Mesenteric fat pad (tissue), 1 donor: ENCODE measurements at regions not wholly inside any gene's neighbourhood (a gene's known extent, or its start where the extent isn't known, plus 50 kb on each side); places are given as distances from the start of the nearest gene placed in this dataset.

ENCODE experiments used
- DNase-seq: peaks from one replicate; pipeline ENCODE4 v3.0.0-alpha.2; 2020; ENCODE audit warnings: low spot score
- donor health status: DM: yes; HTN: yes; CAD: no.

GRCh38 chr3:72149645-72150300 lies 364.8 kb upstream of the PROK2 start:
- DNase-seq: no peak

DNA sequence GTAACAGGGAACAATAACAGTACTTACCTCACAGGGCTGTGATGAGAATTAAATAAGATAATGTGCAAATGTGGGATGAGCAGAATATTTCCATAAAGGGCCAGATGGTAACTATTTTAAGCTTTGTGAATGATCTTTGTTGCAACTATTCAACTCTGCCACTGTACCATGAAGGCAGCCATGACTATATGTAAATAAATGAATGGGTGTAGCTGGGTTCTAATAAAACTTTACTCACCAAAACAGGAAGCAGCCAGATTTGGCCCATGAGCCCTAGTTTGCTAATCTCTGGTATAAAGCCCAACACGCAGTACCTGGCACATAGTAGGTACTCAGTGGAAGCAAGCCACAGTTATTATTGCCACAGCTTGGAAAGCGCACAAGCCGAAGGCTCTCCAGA lies 362.7 kb upstream of the PROK2 start:
- DNase-seq: no peak

DNA sequence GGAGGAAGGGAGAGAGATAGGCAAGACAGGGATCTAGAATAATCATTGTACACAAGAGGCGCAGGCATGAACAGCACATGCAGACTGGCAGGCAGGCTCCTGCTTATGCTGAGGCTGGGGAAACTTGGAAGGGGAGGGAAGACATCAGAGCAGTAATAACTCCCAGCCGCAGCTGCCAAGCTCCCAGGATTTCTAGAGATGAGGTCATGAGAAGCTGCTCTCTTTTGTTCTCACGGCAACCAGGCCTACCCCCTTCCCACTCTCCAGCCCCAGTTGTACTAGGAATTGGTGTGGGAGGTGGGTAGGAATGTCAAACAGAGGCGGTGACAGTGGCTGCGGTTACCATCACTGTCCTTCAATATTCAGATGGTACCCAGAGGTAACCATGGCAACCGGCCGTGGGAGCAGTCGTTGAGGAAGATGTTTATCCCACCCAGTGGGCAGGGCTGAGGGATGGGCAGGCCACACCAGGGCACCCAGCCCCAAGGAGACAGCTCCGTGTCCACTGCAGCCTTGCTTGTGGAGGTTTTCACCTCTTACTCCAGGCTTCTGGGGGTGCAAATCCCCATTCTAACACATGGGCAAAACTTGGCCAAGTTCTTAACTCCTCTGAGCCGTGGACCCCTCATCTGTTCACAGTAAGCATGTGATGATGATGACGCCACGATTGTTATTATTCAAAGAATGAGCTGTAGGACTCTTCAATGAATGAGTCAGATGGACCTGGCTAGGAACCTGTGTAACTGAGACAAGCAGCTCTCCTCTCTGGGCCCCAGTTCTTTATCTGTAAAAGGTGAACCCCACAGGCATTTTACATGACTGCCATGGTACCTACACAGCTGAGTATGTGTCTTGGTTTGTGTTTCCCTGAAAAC lies 360.8 kb upstream of the PROK2 start:
- no peak for DNase-seq

DNA sequence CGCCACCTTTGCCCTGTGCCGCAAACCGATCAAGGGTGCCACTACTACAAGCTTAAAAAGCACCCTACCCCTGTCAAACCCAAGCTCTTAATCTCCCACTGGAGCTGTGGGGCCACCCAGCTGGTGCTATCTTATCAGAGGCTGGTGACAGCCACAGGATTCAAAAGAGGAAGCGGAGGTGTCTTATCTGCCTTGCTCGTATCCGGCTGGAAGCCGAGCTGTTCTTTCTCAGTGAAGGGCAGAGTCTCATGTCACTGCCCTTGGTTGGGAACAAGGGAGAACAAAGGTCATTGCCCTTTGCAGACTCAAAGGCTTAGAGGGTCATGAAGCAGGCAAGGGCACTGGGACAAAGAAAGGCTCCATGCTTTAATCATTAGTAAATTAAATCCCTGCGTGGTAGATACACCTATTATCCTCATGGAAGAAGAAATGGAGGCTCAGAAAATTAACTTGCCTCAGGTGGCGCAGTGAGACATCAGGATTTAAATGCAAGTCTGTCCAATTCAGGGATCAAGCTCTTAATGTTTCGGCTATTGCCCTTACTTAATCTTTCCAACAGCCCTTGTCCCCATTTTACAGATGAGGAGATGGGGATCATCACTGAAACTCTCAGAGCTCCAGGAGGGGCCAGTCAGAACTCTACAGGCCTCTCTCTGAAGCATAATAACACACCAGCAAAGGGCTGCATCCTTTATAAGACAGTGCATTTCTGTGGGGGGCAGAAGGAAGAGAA lies 360.0 kb upstream of the PROK2 start:
- DNase-seq: no peak

GRCh38 chr3:72143966-72144717 lies 359.2 kb upstream of the PROK2 start:
- DNase-seq: no peak

GRCh38 chr3:72143322-72143721 lies 358.4 kb upstream of the PROK2 start:
- DNase-seq: no peak

DNA sequence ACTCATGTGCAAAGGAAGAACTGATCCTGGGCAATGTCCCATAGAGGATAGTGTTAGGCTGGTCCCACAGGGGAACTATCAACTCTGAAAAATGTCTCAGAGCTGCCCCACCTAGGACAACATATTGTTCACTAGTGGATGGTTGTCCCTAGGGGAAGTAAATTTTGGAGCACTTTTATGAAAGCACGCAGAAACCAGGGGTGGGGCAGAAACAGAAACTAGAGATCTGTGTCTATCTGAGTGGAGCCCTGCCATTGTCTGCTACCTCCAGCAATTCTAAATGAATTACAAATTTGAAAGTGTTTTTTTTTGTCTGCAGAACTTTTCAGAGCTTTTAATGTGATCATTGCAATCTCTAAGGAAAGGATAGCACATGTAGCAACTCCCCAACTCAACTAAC lies 357.1 kb upstream of the PROK2 start:
- DNase-seq: no peak

- no peak for DNase-seq
Observed at GRCh38 chr3:72141264-72141663, 356.3 kb upstream of the PROK2 start.

- no peak for DNase-seq
Observed at GRCh38 chr3:72139316-72139715, 354.4 kb upstream of the PROK2 start.

DNA sequence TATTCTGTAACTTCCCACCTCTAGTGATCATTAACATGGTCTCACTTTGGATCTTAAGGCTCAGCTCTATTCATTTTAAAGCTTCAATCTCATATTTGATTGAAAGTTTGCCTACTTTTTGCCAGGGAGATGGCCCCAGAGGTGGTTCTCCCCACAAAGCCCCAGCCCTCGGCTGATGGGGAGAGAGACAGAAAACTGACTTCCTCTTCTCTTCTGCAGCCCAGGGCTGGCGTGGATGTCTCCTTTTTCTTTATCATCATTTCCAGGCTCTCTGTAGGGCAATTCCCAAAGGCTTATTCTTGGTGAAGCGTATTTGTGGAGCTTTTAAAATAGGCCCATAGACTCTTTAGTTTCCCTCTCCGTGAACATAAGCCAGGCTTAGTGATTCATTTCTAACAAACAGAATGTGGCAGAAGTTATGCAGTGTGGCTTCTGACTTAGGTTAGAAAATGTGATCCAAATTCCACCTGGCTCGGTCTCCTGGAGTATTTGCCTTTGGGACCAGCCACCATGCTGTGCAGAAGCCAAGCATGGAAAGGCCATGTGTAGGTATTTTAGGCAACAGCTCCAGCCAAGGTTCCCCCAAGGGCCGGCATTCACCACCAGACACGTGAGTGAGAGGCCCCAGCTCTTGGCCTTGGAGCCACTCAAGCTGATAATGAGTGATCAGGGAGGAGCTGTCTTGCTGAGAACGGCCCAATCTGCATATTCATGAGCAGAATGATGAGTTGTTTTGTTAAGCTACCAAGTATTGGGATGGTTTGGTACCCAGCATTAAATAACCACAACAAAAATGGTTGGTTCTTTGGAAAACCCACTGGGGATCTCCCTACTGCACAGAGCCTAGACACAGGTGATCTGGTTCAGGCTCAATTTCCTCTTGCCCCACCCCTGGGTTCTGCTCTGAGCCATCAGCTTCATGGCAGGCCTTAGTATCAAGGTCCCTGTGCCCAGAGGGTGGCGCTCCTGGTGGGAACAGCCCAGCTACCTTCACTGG lies 353.2 kb upstream of the PROK2 start:
- DNase-seq: no peak

DNA sequence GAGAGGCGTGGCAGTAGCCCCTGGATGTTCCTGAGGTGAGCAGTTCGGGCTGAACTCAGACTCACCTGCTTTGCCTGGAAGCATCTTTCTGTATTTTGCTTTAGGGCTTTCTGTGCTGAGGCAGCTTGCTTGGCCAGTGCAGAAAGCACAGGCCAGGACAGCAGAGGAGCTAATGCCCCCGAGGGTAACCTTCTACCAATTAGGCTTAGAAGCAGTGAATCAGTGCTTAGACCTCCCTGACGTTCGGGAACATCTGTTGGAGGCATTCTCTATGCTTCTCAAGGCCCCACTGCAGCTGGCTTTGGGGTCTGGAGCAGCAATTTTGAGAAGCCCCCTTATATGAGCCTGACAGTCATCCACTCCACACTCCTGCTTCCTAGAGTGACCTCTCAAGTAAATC lies 350.7 kb upstream of the PROK2 start:
- DNase-seq: no peak

DNA sequence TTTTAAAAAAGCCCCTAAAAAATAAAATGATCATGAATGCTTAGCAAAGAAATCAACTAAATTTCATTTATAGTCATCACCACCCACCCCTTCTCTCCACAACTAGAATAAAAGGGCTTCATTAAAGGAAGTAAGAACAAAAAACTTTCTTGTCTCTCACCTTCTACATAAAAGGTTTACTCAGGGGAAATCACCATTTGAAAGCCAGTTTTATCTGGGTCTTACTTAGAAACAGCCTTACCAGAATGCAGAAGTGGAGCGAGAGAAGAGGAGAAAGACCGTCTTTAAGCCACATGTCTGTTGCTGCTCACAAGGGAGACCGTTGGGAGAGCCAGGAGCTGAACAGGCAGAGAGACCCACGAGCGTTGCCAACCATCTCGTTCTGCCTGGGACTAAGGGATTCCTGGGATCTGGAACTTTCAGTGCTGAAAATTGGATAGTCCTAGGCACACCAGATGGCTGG lies 350.1 kb upstream of the PROK2 start:
- DNase-seq: no peak

- DNase-seq: no peak
Observed at GRCh38 chr3:72133329-72134011, 348.5 kb upstream of the PROK2 start.

DNA sequence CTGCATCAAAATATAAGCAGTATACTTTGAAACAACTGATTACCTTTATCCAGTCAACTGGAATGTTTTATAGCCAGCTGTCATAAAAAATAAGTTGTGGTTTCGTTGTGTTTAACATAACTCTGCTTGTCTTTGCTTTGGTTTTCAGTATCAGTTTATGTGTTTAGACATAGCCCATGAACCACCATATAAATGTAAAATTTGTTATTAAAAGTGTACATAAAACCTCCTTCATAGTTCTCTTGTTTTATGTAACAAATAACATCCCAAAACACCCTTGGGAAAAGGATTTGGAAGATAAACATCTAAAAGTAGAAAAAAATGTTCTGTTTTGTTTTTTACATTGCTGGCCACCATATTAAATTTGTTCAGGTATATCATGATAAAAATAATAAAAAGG lies 347.0 kb upstream of the PROK2 start:
- DNase-seq: no peak

GRCh38 chr3:72130565-72130964 lies 345.6 kb upstream of the PROK2 start:
- no peak for DNase-seq

GRCh38 chr3:72129501-72130094 lies 344.6 kb upstream of the PROK2 start:
- DNase-seq: no peak

DNA sequence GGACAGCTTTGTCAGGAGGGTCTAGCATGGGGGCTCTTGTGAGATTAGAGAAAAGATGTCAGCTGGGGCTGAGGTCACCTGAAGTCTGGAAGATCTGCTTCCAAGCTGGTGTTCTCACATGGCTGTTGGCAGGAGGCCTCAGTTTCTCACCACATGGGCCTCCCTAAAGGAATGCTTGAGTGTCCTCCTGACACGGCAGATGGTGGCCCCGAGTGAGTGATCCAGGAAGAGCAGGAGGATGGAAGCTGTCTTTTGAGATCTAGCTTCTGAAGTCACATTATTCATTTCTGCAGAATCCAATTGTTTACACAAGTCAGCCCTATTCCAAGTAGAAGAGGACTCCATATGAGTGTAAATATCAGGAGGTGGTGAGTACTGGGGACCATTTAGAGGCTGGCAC lies 344.0 kb upstream of the PROK2 start:
- no peak for DNase-seq

DNA sequence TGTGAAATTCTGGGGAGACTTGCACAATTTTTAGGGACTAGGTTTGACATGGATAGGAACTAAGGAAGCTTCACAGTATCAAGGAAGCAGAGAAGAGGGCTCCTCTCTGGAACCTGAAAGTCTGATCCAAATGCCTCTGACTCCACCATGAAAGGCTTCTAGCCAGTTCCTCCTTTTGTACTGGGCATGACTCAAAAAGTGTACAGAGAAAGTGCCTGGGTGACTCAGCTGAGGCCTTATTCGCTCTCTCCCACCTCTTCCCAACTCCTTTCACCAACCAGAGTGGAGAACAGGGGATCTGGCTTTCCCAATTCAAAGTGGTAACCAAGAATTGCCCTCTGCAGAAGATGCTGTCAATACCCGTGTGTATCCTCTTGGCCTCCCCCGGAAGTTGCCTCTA lies 342.9 kb upstream of the PROK2 start:
- no peak for DNase-seq

DNA sequence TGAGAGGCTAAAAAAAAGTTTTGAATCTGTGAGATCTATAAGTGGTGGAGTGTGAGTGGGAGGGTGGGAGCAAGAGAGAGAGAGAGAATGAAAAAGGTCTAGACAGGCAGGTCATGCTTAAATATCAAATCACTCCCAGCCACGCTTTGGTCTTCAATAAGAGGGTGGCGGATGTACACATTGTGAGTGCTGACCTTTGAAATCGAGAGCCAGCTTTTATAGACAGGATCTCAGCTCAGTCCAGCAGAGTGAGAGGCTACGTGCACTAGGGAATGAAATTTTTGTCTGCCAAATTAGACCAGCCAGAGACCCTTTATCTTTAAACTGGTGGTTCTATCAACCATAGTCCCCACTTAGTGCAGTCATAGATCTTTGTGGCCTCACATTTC lies 342.3 kb upstream of the PROK2 start:
- no peak for DNase-seq
